ENCODE measurements at regions not wholly inside any gene's neighbourhood (a gene's known extent, or its start where the extent isn't known, plus 50 kb on each side); places are given as distances from the start of the nearest gene placed in this dataset.

GRCh38 chr6:165881806-165882205, 218.8 kb upstream of the PDE10A start:
- TF ChIP-seq, protein P1, sequence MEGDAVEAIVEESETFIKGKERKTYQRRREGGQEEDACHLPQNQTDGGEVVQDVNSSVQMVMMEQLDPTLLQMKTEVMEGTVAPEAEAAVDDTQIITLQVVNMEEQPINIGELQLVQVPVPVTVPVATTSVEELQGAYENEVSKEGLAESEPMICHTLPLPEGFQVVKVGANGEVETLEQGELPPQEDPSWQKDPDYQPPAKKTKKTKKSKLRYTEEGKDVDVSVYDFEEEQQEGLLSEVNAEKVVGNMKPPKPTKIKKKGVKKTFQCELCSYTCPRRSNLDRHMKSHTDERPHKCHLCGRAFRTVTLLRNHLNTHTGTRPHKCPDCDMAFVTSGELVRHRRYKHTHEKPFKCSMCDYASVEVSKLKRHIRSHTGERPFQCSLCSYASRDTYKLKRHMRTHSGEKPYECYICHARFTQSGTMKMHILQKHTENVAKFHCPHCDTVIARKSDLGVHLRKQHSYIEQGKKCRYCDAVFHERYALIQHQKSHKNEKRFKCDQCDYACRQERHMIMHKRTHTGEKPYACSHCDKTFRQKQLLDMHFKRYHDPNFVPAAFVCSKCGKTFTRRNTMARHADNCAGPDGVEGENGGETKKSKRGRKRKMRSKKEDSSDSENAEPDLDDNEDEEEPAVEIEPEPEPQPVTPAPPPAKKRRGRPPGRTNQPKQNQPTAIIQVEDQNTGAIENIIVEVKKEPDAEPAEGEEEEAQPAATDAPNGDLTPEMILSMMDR (IDR thresholded peaks at IDR 0.05) = no peak
- Histone ChIP-seq H3K36me3 (no peaks in the 10 kb centered on the region), H3K27me3 (no peaks in the 10 kb centered on the region), H3K9me3 (peaks cover 0 to 11% of the 10 kb centered on the region in 2 donors), H3K4me3 (no peak overlapping the region), H3K4me1 (no peaks in the 10 kb centered on the region), H3K27ac (no peak overlapping the region)
- DNase-seq (ENCODE audit: low spot score) = peak; percentile 44

- no peak overlapping the region for H3K27ac ChIP-seq
- H3K27me3 ChIP-seq = no peaks in the 10 kb centered on the region
- no peaks in the 10 kb centered on the region for H3K36me3 ChIP-seq
- no peaks in the 10 kb centered on the region for H3K4me1 ChIP-seq
- peaks cover 0 to 11% of the 10 kb centered on the region in 2 donors for H3K9me3 ChIP-seq
- peak; percentile 28 for DNase-seq (ENCODE audit: low spot score)
- H3K4me3 ChIP-seq = no peak overlapping the region
- TF ChIP-seq, protein P1 (IDR thresholded peaks at IDR 0.05) = no peak
Observed at GRCh38 chr6:165880686-165881085, 217.6 kb upstream of the PDE10A start.

- Histone ChIP-seq H3K9me3 (peaks cover 0 to 11% of the 10 kb centered on the region in 2 donors), H3K27me3 (no peaks in the 10 kb centered on the region), H3K36me3 (no peaks in the 10 kb centered on the region), H3K4me1 (no peaks in the 10 kb centered on the region), H3K4me3 (no peak overlapping the region), H3K27ac (no peak overlapping the region)
- DNase-seq (ENCODE audit: low spot score) = no peak
- TF ChIP-seq, protein P1 (IDR thresholded peaks at IDR 0.05) = no peak
Observed at GRCh38 chr6:165877773-165878172, 214.7 kb upstream of the PDE10A start.

- Histone ChIP-seq H3K4me3 (no peak overlapping the region), H3K9me3 (peaks cover 0 to 11% of the 10 kb centered on the region in 2 donors), H3K27ac (peak overlapping the region in 1 of 2 donors; percentile 52), H3K4me1 (no peaks in the 10 kb centered on the region), H3K27me3 (no peaks in the 10 kb centered on the region), H3K36me3 (no peaks in the 10 kb centered on the region)
- DNase-seq (ENCODE audit: low spot score) = peak; percentile 1
- TF ChIP-seq, protein P1 (IDR thresholded peaks at IDR 0.05) = no peak
Observed at GRCh38 chr6:165877192-165877591, 214.2 kb upstream of the PDE10A start.

- no peaks in the 10 kb centered on the region for H3K27me3 ChIP-seq
- H3K36me3 ChIP-seq = no peaks in the 10 kb centered on the region
- H3K4me3 ChIP-seq = no peak overlapping the region
- TF ChIP-seq, protein P1 (IDR thresholded peaks at IDR 0.05) = no peak
- peaks cover 0 to 11% of the 10 kb centered on the region in 2 donors for H3K9me3 ChIP-seq
- no peaks in the 10 kb centered on the region for H3K4me1 ChIP-seq
- H3K27ac ChIP-seq = peak overlapping the region in 1 of 2 donors; percentile 52
- peak; percentile 74 for DNase-seq (ENCODE audit: low spot score)
Observed at GRCh38 chr6:165876588-165876987, 213.5 kb upstream of the PDE10A start.

DNA sequence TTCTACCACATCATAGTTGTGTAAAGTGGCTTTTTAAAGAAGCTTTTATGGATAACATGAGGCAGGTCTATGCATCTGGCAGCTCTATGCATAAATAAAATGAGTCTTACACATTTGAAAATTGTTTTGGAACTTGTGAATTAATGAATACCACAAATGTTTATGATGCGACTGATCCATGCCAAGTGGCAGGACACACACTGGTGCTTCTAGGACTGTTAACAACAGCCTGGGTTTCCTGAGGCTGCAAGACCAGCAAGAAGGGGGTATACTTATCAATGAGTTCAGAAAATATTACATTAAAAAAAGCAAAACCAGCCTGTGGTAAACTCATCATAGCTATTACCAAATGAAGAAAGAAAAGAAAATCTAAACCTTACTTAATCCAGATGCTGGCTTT, 212.9 kb upstream of the PDE10A start:
- TF ChIP-seq, protein P1 (IDR thresholded peaks at IDR 0.05) = no peak
- Histone ChIP-seq H3K27ac (no peak overlapping the region), H3K4me1 (no peaks in the 10 kb centered on the region), H3K27me3 (no peaks in the 10 kb centered on the region), H3K4me3 (no peak overlapping the region), H3K36me3 (no peaks in the 10 kb centered on the region), H3K9me3 (peaks cover 0 to 13% of the 10 kb centered on the region in 2 donors)
- peak; percentile 28 for DNase-seq (ENCODE audit: low spot score)
